ENCODE measurements at regions not wholly inside any gene's neighbourhood (a gene's known extent, or its start where the extent isn't known, plus 50 kb on each side); places are given as distances from the start of the nearest gene placed in this dataset.

DNA sequence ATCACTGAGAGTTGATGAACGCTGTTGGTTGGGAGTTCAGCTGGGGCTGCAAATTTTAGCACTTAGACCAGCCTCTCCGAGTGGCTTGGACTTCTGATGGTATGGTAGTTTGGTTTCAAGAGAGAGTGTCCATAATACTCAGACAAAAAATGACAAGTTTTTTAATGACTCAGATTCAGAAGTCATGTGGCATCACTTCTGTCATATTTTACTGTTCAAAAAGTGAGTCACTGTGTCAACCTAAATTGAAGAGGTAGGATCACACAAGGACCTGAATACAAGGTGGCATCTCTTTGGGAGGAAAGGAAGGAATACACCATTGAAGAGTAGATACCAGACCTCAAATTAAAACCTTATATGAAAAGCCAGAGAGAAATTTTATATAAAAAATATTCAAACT is 99.1 kb upstream of the CHMP2B start:
- TF ChIP-seq POLR2A (IDR thresholded peaks at IDR 0.05; ENCODE audit: low read depth, low read length): no peak
- no peak for TF ChIP-seq SP1 (IDR thresholded peaks at IDR 0.05; ENCODE audit: low read depth, low read length)
- TF ChIP-seq, protein P1, sequence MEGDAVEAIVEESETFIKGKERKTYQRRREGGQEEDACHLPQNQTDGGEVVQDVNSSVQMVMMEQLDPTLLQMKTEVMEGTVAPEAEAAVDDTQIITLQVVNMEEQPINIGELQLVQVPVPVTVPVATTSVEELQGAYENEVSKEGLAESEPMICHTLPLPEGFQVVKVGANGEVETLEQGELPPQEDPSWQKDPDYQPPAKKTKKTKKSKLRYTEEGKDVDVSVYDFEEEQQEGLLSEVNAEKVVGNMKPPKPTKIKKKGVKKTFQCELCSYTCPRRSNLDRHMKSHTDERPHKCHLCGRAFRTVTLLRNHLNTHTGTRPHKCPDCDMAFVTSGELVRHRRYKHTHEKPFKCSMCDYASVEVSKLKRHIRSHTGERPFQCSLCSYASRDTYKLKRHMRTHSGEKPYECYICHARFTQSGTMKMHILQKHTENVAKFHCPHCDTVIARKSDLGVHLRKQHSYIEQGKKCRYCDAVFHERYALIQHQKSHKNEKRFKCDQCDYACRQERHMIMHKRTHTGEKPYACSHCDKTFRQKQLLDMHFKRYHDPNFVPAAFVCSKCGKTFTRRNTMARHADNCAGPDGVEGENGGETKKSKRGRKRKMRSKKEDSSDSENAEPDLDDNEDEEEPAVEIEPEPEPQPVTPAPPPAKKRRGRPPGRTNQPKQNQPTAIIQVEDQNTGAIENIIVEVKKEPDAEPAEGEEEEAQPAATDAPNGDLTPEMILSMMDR (IDR thresholded peaks at IDR 0.05 in 2 of 3, conservative IDR thresholded peaks at IDR 0.05 in 1 of 3; ENCODE audit: control insufficient read depth in 2 of 3, extremely low read depth in 1 of 3, insufficient read depth in 1 of 3, low read depth in 3 of 3, low read length in 3 of 3): no peak
- TF ChIP-seq CREM (IDR thresholded peaks at IDR 0.05; ENCODE audit: low read depth): no peak
- TF ChIP-seq ZNF217 (IDR thresholded peaks at IDR 0.05): no peak
